Caco-2 (cell line): ENCODE measurements at regions not wholly inside any gene's neighbourhood (a gene's known extent, or its start where the extent isn't known, plus 50 kb on each side); places are given as distances from the start of the nearest gene placed in this dataset.

Experiments used
- BruUV-seq: library from RNA; stranded (reverse); fragments of 400-500 nt; replicated peaks from 2 replicates; lab custom pipeline; 2021; lab: Mats Ljungman, UMichigan
- CTCF ChIA-PET: fragments of 300-600 bp; sonication (Branson Sonifier 250); formaldehyde crosslinking; loops from one replicate; lab custom pipeline; 2022; ENCODE audit warnings: antibody characterized with exemption; lab: Charles Lee
- POLR2A ChIA-PET: fragments of 300-600 bp; sonication (Branson Sonifier 250); formaldehyde crosslinking; loops from one replicate; lab custom pipeline; 2022; ENCODE audit warnings: antibody characterized with exemption; lab: Charles Lee
- DNase-seq, 2 experiments: peaks; one replicate each; pipeline versions ENCODE4 v3.0.0 to v3.0.0-alpha.2; 2020 to 2022
- H3K27me3 ChIP-seq: replicated peaks from 2 replicates; pipeline ENCODE4 v1.6.0; 2011; ENCODE audit warnings: low read length; ENCODE audit not compliant: control insufficient read depth, insufficient read depth
- H3K36me3 ChIP-seq: 2 replicates; pipeline ENCODE4 v1.5.1; 2011; ENCODE audit warnings: low read length; ENCODE audit not compliant: control insufficient read depth, insufficient read depth
- H3K4me1 ChIP-seq: fragments of 250-450 bp; sonication (Bioruptor Pico); 2 replicates; pipeline ENCODE4 v1.5.1; 2020; ENCODE audit warnings: mild to moderate bottlenecking
- H3K4me3 ChIP-seq: 2 replicates; pipeline ENCODE4 v1.5.1; 2011; ENCODE audit warnings: low read depth, mild to moderate bottlenecking, control low read depth, low read length
- H3K9me3 ChIP-seq: fragments of 250-450 bp; sonication (Bioruptor Pico); 2 replicates; pipeline ENCODE4 v1.5.1; 2020; ENCODE audit warnings: mild to moderate bottlenecking, moderate library complexity
- H3K27ac Mint-ChIP-seq: one replicate; pipeline ENCODE4 v1.8.0; 2022; ENCODE audit warnings: mixed read lengths; ENCODE audit not compliant: unreplicated experiment
- H3K27me3 Mint-ChIP-seq: one replicate; pipeline ENCODE4 v1.8.0; 2022; ENCODE audit warnings: mixed read lengths; ENCODE audit not compliant: insufficient read depth, unreplicated experiment
- H3K36me3 Mint-ChIP-seq: one replicate; pipeline ENCODE4 v1.8.0; 2022; ENCODE audit warnings: mild to moderate bottlenecking, mixed read lengths; ENCODE audit not compliant: insufficient read depth, unreplicated experiment
- H3K4me1 Mint-ChIP-seq: one replicate; pipeline ENCODE4 v1.8.0; 2022; ENCODE audit warnings: low read depth, mixed read lengths; ENCODE audit not compliant: unreplicated experiment
- H3K4me3 Mint-ChIP-seq: one replicate; pipeline ENCODE4 v1.8.0; 2022; ENCODE audit warnings: mild to moderate bottlenecking, moderate library complexity, mixed read lengths; ENCODE audit not compliant: unreplicated experiment
- H3K9me3 Mint-ChIP-seq: one replicate; pipeline ENCODE4 v1.8.0; 2022; ENCODE audit warnings: mixed read lengths; ENCODE audit not compliant: unreplicated experiment
- CTCF ChIP-seq, 2 experiments: fragments of 200-600 bp in 1 of 2; IDR thresholded peaks; 1 replicate in 1 of 2; 2 replicates in 1 of 2; pipeline versions ENCODE4 v1.5.1 to v1.8.0; 2011 to 2022; ENCODE audit warnings: antibody characterized with exemption in 1 of 2, control low read depth in 1 of 2, inconsistent platforms in 1 of 2, low read depth in 1 of 2, low read length in 1 of 2, mild to moderate bottlenecking in 1 of 2, moderate library complexity in 1 of 2; ENCODE audit not compliant: insufficient read depth in 1 of 2, severe bottlenecking in 1 of 2, unreplicated experiment in 1 of 2
- intact Hi-C: fragments of 100-400 bp; cut with micrococcal nuclease; formaldehyde crosslinking; loops from one replicate; pipeline ENCODE4 v1.10.0; 2022; ENCODE audit not compliant: unreplicated experiment

GRCh38 chr10:98328640-98329039, 60.6 kb upstream of the LOXL4 start:
- Mint-ChIP-seq H3K27me3 (peaks cover 15% of the 10 kb centered on the region), H3K27ac (no peak overlapping the region)

GRCh38 chr10:98328163-98328562, 60.2 kb upstream of the LOXL4 start:
- TF ChIP-seq CTCF (IDR thresholded peaks at IDR 0.05; ENCODE audit: insufficient read depth in 1 of 2, low read depth in 1 of 2, low read length in 1 of 2, severe bottlenecking in 1 of 2, unreplicated experiment in 1 of 2): no peak
- POLR2A ChIA-PET: no interaction called here
- H3K9me3 Mint-ChIP-seq: no peaks in the 10 kb centered on the region
- H3K27ac Mint-ChIP-seq: no peak overlapping the region
- BruUV-seq: no TSS peak
- H3K4me3 ChIP-seq: no peak overlapping the region
- CTCF ChIA-PET: no interaction called here
- intact Hi-C loops: no loop called here
- peaks cover 15% of the 10 kb centered on the region for H3K27me3 Mint-ChIP-seq
- H3K4me1 ChIP-seq: no peaks in the 10 kb centered on the region
- H3K4me3 Mint-ChIP-seq: no peak overlapping the region
- H3K4me1 Mint-ChIP-seq: no peaks in the 10 kb centered on the region
- H3K36me3 Mint-ChIP-seq: peaks cover 4% of the 10 kb centered on the region
- H3K27me3 ChIP-seq: no peaks in the 10 kb centered on the region
- 0 out of 2 replicates have a peak, but pooled peaks cover 4% of the 10 kb centered on the region for H3K9me3 ChIP-seq
- H3K36me3 ChIP-seq: no peaks in the 10 kb centered on the region
- no peak for DNase-seq

More at GRCh38 chr10:98328640-98329039, 60.6 kb upstream of the LOXL4 start:
- DNase-seq: no peak
- TF ChIP-seq CTCF (IDR thresholded peaks at IDR 0.05; ENCODE audit: insufficient read depth in 1 of 2, low read depth in 1 of 2, low read length in 1 of 2, severe bottlenecking in 1 of 2, unreplicated experiment in 1 of 2): no peak
- ChIA-PET CTCF (no interaction called here), POLR2A (no interaction called here)
- H3K36me3 ChIP-seq: no peaks in the 10 kb centered on the region
- intact Hi-C loops: no loop called here
- no TSS peak for BruUV-seq
- no peaks in the 10 kb centered on the region for H3K4me1 Mint-ChIP-seq
- peaks cover 4% of the 10 kb centered on the region for H3K36me3 Mint-ChIP-seq
- no peaks in the 10 kb centered on the region for H3K9me3 Mint-ChIP-seq
- H3K4me1 ChIP-seq: no peaks in the 10 kb centered on the region
- H3K4me3 ChIP-seq: no peak overlapping the region
- 0 out of 2 replicates have a peak, but pooled peaks cover 4% of the 10 kb centered on the region for H3K9me3 ChIP-seq
- no peaks in the 10 kb centered on the region for H3K27me3 ChIP-seq
- no peak overlapping the region for H3K4me3 Mint-ChIP-seq

DNA sequence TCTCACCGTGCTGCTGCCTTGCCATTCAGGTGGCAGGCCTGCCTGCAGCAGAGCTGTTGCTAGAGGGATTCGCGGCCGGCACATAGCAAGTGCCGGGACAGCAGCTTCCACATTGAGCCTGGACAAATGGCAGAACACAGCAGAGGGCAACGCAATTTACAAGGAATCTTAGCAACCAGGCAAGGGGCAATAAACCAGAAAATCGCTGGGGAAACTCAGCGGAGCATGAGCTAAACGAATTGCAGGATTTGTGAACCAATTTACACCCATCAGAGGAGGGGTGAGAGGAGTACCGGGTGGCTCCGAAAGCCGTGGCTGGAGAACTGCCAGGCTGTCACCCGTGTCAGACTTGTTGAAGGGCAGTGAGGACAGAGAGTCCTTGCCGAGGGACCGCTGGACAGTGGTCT, 58.6 kb upstream of the LOXL4 start:
- Mint-ChIP-seq H3K9me3 (no peaks in the 10 kb centered on the region), H3K27me3 (peaks cover 15% of the 10 kb centered on the region), H3K4me3 (no peak overlapping the region), H3K36me3 (peaks cover 4% of the 10 kb centered on the region), H3K27ac (no peak overlapping the region), H3K4me1 (no peaks in the 10 kb centered on the region)
- ChIA-PET CTCF (no interaction called here), POLR2A (no interaction called here)
- DNase-seq: no peak
- no peak overlapping the region for H3K4me3 ChIP-seq
- no peaks in the 10 kb centered on the region for H3K27me3 ChIP-seq
- intact Hi-C loops: no loop called here
- no TSS peak for BruUV-seq
- H3K36me3 ChIP-seq: no peaks in the 10 kb centered on the region
- TF ChIP-seq CTCF (IDR thresholded peaks at IDR 0.05; ENCODE audit: insufficient read depth in 1 of 2, low read depth in 1 of 2, low read length in 1 of 2, severe bottlenecking in 1 of 2, unreplicated experiment in 1 of 2): no peak
- H3K4me1 ChIP-seq: no peaks in the 10 kb centered on the region
- H3K9me3 ChIP-seq: 0 out of 2 replicates have a peak, but pooled peaks cover 4% of the 10 kb centered on the region
